K562 (cell line): ENCODE measurements at regions not wholly inside any gene's neighbourhood (a gene's known extent, or its start where the extent isn't known, plus 50 kb on each side); places are given as distances from the start of the nearest gene placed in this dataset.

Source experiments
- ATAC-seq: fragments of 200-7000 bp; cut with Tn5 transposase; 3 replicates; pipeline ENCODE4 v1.9.1; 2020; ENCODE audit warnings: moderate library complexity
- BruUV-seq: library from RNA; stranded (reverse); fragments of 400-500 nt; replicated peaks from 2 replicates; lab custom pipeline; 2021; lab: Mats Ljungman, UMichigan
- CTCF ChIA-PET: fragments of 300-600 bp; formaldehyde crosslinking; extraction: SDS; loops from one replicate; lab custom pipeline; 2021; ENCODE audit warnings: low intra/inter-chr PET ratio; lab: Yijun Ruan, JAX
- POLR2A ChIA-PET: fragments of 300-600, 350-650 bp; sonication (Branson Sonifier 250); formaldehyde crosslinking; extraction: SDS; loops from one replicate; lab custom pipeline; 2021; ENCODE audit warnings: antibody characterized with exemption, inconsistent platforms; lab: Yijun Ruan, JAX
- DNase-seq, 4 experiments: peaks; one replicate each; pipeline versions ENCODE4 v3.0.0 to v3.0.0-alpha.2; 2011 to 2018; ENCODE audit warnings: low spot score in 3 of 4, mixed read lengths in 3 of 4; ENCODE audit errors: extremely low read depth in 1 of 4
- FAIRE-seq: peaks from 2 replicates; lab custom pipeline; 2011; peaks lifted over from hg19 to GRCh38; lab: Jason Lieb, UNC
- H2AFZ ChIP-seq: 2 replicates; pipeline ENCODE4 v1.6.0; 2011; ENCODE audit warnings: low read depth, low read length, control low read depth, inconsistent platforms
- H3K27ac ChIP-seq: fragments of 200-600 bp; 3 replicates; pipeline ENCODE4 v1.8.0; 2011; ENCODE audit warnings: low read depth, mild to moderate bottlenecking, control low read depth, inconsistent platforms, low read length, moderate library complexity, mixed read lengths; ENCODE audit errors: extremely low read depth
- H3K27me3 ChIP-seq, 2 experiments: fragments of 300-600 bp in 1 of 2; 2 replicates in 1 of 2; 3 replicates in 1 of 2; pipeline versions ENCODE4 v1.6.0 to v1.8.0; 2011; ENCODE audit warnings: inconsistent platforms in 2 of 2, low read length in 2 of 2, mild to moderate bottlenecking in 1 of 2, mixed read lengths in 1 of 2, moderate library complexity in 1 of 2; ENCODE audit not compliant: control insufficient read depth in 2 of 2, insufficient read depth in 2 of 2
- H3K36me3 ChIP-seq: fragments of 300-600 bp; 3 replicates; pipeline ENCODE4 v1.8.0; 2011; ENCODE audit warnings: mild to moderate bottlenecking, low read length, inconsistent platforms; ENCODE audit not compliant: control insufficient read depth, insufficient read depth
- H3K4me1 ChIP-seq, 2 experiments: fragments of 200-600 bp in 1 of 2; replicated peaks in 1 of 2; 2 replicates in 1 of 2; 3 replicates in 1 of 2; pipeline versions ENCODE4 v1.5.1 to v1.8.0; 2011; ENCODE audit warnings: inconsistent platforms in 2 of 2, low read length in 2 of 2, mild to moderate bottlenecking in 1 of 2, mixed read lengths in 1 of 2, moderate library complexity in 1 of 2; ENCODE audit not compliant: control insufficient read depth in 2 of 2, insufficient read depth in 2 of 2
- H3K4me2 ChIP-seq: 2 replicates; pipeline ENCODE4 v1.6.1; 2011; ENCODE audit warnings: low read length, control low read depth, inconsistent platforms, mixed read lengths; ENCODE audit not compliant: insufficient read depth
- H3K4me3 ChIP-seq: fragments of 200-600 bp; sonication (generic), shearing (Covaris generic); 2 replicates; pipeline ENCODE4 v1.5.1; 2016; ENCODE audit warnings: control low read depth, inconsistent platforms
- H3K79me2 ChIP-seq: fragments of 200-600 bp; 3 replicates; pipeline ENCODE4 v1.8.0; 2011; ENCODE audit warnings: low read length, inconsistent platforms; ENCODE audit not compliant: control insufficient read depth, insufficient read depth
- H3K9ac ChIP-seq, 2 experiments: 2 replicates each; pipeline versions ENCODE4 v1.6.0 to v1.6.1; 2011; ENCODE audit warnings: low read depth in 2 of 2, low read length in 2 of 2, control low read depth in 1 of 2, inconsistent platforms in 1 of 2, mild to moderate bottlenecking in 1 of 2, mixed read lengths in 1 of 2; ENCODE audit not compliant: insufficient read depth in 1 of 2
- H3K9me1 ChIP-seq: one replicate; pipeline ENCODE4 v1.6.0; 2011; ENCODE audit warnings: inconsistent platforms, mild to moderate bottlenecking, low read length, moderate library complexity; ENCODE audit not compliant: control insufficient read depth, insufficient read depth
- H3K9me3 ChIP-seq: replicated peaks from 2 replicates; pipeline ENCODE4 v1.5.1; 2011; ENCODE audit warnings: low read depth, low read length, inconsistent platforms; ENCODE audit not compliant: control insufficient read depth, insufficient read depth
- H4K20me1 ChIP-seq: replicated peaks from 2 replicates; pipeline ENCODE4 v1.6.1; 2011; ENCODE audit warnings: low read length, inconsistent platforms, mixed read lengths; ENCODE audit not compliant: control insufficient read depth, insufficient read depth
- CHD4 ChIP-seq: fragments of 200-600 bp; sonication (generic); IDR thresholded peaks from 3 replicates; pipeline ENCODE4 v1.6.1; 2012; ENCODE audit warnings: low read depth, mild to moderate bottlenecking, mixed read lengths, low read length, inconsistent platforms; ENCODE audit not compliant: insufficient read depth, insufficient replicate concordance, poor library complexity, severe bottlenecking
- ESRRB ChIP-seq: fragments of 250-450 bp; sonication (Bioruptor Pico); IDR thresholded peaks from 2 replicates; pipeline ENCODE4 v1.5.0; 2020; ENCODE audit warnings: mild to moderate bottlenecking, moderate library complexity, borderline replicate concordance
- MAZ ChIP-seq, 2 experiments: fragments of 450-650 bp in 1 of 2; sonication (generic) in 1 of 2; formaldehyde crosslinking; IDR thresholded peaks in 1 of 2; conservative IDR thresholded peaks in 1 of 2; 2 replicates each; pipeline versions ENCODE4 v1.4.0 to v1.5.0; 2020; ENCODE audit warnings: mild to moderate bottlenecking in 1 of 2, missing genetic modification reagents in 1 of 2
- VEZF1 ChIP-seq: fragments of 200-800 bp; sonication (Bioruptor generic); IDR thresholded peaks from 2 replicates; pipeline ENCODE4 v1.6.1; 2017; ENCODE audit warnings: missing genetic modification characterization, missing compliant biosample characterization
- ZNF282 ChIP-seq: sonication (generic); formaldehyde crosslinking; IDR thresholded peaks from 2 replicates; pipeline ENCODE4 v1.8.1; 2023; ENCODE audit warnings: missing genetic modification reagents
- ZNF707 ChIP-seq: fragments of 250-450 bp; sonication (Bioruptor Pico); conservative IDR thresholded peaks from 2 replicates; pipeline ENCODE4 v1.8.0; 2022; ENCODE audit warnings: inconsistent platforms, mild to moderate bottlenecking, moderate library complexity
- in situ Hi-C: fragments of 300-500 bp; cut with MboI; formaldehyde crosslinking; loops from 4 replicates; pipeline ENCODE4 v1.15.0; 2018; ENCODE audit warnings: inconsistent platforms, mixed read lengths
- intact Hi-C: fragments of 100-400 bp; cut with micrococcal nuclease; formaldehyde crosslinking; loops from 2 replicates; pipeline ENCODE4 v1.14.2; 2022
- TF ChIP-seq, protein P1 (sequence below): sonication (generic); formaldehyde crosslinking; IDR thresholded peaks from 2 replicates; pipeline ENCODE4 v1.8.1; 2023; ENCODE audit warnings: mild to moderate bottlenecking, missing genetic modification reagents
- TF ChIP-seq, protein P2 (sequence below): fragments of 450-650 bp; IDR thresholded peaks from 2 replicates; pipeline ENCODE4 v1.6.1; 2017; ENCODE audit warnings: mild to moderate bottlenecking, moderate library complexity

GRCh38 chr4:18134111-18134510 lies 112.6 kb upstream of the LCORL start:
- Histone ChIP-seq H3K9me3 (no peaks in the 10 kb centered on the region), H3K79me2 (no peaks in the 10 kb centered on the region), H3K4me3 (no peak overlapping the region), H3K4me2 (no peak overlapping the region), H3K4me1 (no peaks in the 10 kb centered on the region), H3K36me3 (no peaks in the 10 kb centered on the region), H2AFZ (no peak overlapping the region), H3K9me1 (no peaks in the 10 kb centered on the region), H4K20me1 (no peaks in the 10 kb centered on the region), H3K9ac (no peak overlapping the region), H3K27me3 (no peaks in the 10 kb centered on the region), H3K27ac (no peak overlapping the region)
- intact Hi-C loops (no loop called here), in situ Hi-C loops (no loop called here)
- DNase-seq (no peak), FAIRE-seq (no peak), ATAC-seq (no peak)
- no TSS peak for BruUV-seq
- ChIA-PET CTCF (interaction anchor here (0.6 kb wide), 1 partner anchor 46 kb away, joined by 4 read pairs; no protein-coding TSS in a partner anchor), POLR2A (interaction anchor here (0.6 kb wide), 1 partner anchor 66 kb away, joined by 3 read pairs; no protein-coding TSS in a partner anchor)
- no peak for TF ChIP-seq ESRRB (CRISPR knock-in tag)
- TF ChIP-seq, protein P1, sequence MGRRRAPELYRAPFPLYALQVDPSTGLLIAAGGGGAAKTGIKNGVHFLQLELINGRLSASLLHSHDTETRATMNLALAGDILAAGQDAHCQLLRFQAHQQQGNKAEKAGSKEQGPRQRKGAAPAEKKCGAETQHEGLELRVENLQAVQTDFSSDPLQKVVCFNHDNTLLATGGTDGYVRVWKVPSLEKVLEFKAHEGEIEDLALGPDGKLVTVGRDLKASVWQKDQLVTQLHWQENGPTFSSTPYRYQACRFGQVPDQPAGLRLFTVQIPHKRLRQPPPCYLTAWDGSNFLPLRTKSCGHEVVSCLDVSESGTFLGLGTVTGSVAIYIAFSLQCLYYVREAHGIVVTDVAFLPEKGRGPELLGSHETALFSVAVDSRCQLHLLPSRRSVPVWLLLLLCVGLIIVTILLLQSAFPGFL = no peak
- TF ChIP-seq ZNF282 (CRISPR knock-in tag) = no peak
- no peak for TF ChIP-seq MAZ (CRISPR knock-in tag; conservative IDR thresholded peaks at IDR 0.05 in 1 of 2, IDR thresholded peaks at IDR 0.05 in 1 of 2)
- no peak for TF ChIP-seq VEZF1 (CRISPR knock-in tag)
- TF ChIP-seq, protein P2, sequence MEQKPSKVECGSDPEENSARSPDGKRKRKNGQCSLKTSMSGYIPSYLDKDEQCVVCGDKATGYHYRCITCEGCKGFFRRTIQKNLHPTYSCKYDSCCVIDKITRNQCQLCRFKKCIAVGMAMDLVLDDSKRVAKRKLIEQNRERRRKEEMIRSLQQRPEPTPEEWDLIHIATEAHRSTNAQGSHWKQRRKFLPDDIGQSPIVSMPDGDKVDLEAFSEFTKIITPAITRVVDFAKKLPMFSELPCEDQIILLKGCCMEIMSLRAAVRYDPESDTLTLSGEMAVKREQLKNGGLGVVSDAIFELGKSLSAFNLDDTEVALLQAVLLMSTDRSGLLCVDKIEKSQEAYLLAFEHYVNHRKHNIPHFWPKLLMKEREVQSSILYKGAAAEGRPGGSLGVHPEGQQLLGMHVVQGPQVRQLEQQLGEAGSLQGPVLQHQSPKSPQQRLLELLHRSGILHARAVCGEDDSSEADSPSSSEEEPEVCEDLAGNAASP = no peak
- TF ChIP-seq CHD4 = no peak
- TF ChIP-seq ZNF707 (CRISPR knock-in tag) = no peak
